ENCODE measurements at regions not wholly inside any gene's neighbourhood (a gene's known extent, or its start where the extent isn't known, plus 50 kb on each side); places are given as distances from the start of the nearest gene placed in this dataset.

DNA sequence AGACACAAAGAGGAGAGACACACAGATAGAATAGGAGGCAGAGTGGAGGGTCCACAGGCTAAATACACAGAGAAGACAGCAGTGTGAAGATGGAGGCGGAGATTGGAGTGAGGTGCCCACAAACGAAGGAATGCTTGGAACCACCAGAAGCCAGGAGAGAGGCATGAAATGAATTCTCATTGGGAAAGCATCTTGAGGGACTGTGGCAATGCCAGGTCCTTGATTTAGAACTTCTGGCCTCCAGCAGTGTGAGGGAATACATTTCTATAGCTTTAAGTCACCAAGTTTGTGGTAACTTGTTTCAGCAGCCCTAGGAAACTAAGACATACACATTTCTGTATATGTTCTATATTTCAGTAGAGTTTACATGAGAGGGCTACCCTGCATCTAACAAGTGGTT lies 396.6 kb upstream of the ZNF608 start:
- TF ChIP-seq YY1 (IDR thresholded peaks at IDR 0.05; ENCODE audit: low read depth) = no peak
- no peak for TF ChIP-seq FOXM1 (IDR thresholded peaks at IDR 0.05; ENCODE audit: borderline replicate concordance, low read depth)
- TF ChIP-seq EGR1 (IDR thresholded peaks at IDR 0.05) = no peak
- TF ChIP-seq ZBTB7A (IDR thresholded peaks at IDR 0.05; ENCODE audit: low read depth) = no peak
- TF ChIP-seq RAD21 (IDR thresholded peaks at IDR 0.05; ENCODE audit: low read depth) = no peak
- no peak for TF ChIP-seq CREB1 (IDR thresholded peaks at IDR 0.05; ENCODE audit: low read depth)
- no peak for TF ChIP-seq TEAD4 (IDR thresholded peaks at IDR 0.05)
- no peak for TF ChIP-seq TAF1 (IDR thresholded peaks at IDR 0.05; ENCODE audit: low read depth)
- no peak for TF ChIP-seq TCF12 (IDR thresholded peaks at IDR 0.05; ENCODE audit: low read depth)
- no peak for TF ChIP-seq EP300 (IDR thresholded peaks at IDR 0.05; ENCODE audit: borderline replicate concordance)
- TF ChIP-seq, protein P1, sequence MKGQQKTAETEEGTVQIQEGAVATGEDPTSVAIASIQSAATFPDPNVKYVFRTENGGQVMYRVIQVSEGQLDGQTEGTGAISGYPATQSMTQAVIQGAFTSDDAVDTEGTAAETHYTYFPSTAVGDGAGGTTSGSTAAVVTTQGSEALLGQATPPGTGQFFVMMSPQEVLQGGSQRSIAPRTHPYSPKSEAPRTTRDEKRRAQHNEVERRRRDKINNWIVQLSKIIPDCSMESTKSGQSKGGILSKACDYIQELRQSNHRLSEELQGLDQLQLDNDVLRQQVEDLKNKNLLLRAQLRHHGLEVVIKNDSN (IDR thresholded peaks at IDR 0.05) = no peak
- no peak for TF ChIP-seq CEBPB (IDR thresholded peaks at IDR 0.05)
- TF ChIP-seq, protein P2, sequence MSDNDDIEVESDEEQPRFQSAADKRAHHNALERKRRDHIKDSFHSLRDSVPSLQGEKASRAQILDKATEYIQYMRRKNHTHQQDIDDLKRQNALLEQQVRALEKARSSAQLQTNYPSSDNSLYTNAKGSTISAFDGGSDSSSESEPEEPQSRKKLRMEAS (IDR thresholded peaks at IDR 0.05) = no peak
- TF ChIP-seq NFIC (IDR thresholded peaks at IDR 0.05) = no peak
- TF ChIP-seq, protein P3, sequence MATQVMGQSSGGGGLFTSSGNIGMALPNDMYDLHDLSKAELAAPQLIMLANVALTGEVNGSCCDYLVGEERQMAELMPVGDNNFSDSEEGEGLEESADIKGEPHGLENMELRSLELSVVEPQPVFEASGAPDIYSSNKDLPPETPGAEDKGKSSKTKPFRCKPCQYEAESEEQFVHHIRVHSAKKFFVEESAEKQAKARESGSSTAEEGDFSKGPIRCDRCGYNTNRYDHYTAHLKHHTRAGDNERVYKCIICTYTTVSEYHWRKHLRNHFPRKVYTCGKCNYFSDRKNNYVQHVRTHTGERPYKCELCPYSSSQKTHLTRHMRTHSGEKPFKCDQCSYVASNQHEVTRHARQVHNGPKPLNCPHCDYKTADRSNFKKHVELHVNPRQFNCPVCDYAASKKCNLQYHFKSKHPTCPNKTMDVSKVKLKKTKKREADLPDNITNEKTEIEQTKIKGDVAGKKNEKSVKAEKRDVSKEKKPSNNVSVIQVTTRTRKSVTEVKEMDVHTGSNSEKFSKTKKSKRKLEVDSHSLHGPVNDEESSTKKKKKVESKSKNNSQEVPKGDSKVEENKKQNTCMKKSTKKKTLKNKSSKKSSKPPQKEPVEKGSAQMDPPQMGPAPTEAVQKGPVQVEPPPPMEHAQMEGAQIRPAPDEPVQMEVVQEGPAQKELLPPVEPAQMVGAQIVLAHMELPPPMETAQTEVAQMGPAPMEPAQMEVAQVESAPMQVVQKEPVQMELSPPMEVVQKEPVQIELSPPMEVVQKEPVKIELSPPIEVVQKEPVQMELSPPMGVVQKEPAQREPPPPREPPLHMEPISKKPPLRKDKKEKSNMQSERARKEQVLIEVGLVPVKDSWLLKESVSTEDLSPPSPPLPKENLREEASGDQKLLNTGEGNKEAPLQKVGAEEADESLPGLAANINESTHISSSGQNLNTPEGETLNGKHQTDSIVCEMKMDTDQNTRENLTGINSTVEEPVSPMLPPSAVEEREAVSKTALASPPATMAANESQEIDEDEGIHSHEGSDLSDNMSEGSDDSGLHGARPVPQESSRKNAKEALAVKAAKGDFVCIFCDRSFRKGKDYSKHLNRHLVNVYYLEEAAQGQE (IDR thresholded peaks at IDR 0.05; ENCODE audit: low read depth) = no peak

DNA sequence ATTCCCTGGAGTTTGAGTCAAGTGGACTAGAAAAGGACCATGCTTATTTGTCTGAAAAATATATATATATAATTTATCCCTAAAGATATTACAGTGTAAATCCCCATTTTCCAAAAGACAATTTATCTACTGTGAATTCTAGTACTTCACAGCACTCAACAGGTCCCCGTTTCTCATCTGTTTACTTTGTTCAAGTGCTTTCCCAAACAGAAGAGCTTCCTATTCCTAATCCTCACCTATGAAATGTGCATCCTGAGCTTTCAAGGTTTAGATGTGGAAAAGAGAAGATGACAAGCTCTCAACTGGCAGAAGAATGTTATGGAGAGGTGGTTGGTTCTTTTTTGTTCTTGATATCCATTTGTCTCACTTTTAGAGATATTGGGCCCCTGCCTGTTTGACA lies 401.6 kb upstream of the ZNF608 start:
- TF ChIP-seq FOXM1 (IDR thresholded peaks at IDR 0.05; ENCODE audit: borderline replicate concordance, low read depth) (no peak), CREB1 (IDR thresholded peaks at IDR 0.05; ENCODE audit: low read depth) (no peak)

DNA sequence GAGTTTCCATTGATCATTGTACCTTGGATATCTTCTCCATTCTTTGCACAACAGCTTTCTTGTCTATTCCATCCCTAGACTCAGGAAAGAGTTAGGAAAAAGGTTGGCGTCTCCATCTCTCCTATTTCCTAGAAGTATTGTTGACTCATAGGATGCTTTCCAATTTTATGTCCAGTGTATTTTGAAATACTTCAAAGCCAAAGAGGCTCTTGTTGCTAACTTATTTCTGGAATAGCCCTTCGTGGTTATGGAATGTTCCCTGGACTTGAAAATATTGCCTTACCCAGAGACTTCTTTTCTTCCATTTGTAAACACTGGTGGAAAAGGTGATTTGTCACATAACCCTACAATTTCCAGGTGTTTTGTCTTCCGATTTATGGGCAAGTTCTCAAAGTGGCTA lies 402.3 kb upstream of the ZNF608 start:
- no peak for TF ChIP-seq RAD21 (IDR thresholded peaks at IDR 0.05; ENCODE audit: low read depth)

DNA sequence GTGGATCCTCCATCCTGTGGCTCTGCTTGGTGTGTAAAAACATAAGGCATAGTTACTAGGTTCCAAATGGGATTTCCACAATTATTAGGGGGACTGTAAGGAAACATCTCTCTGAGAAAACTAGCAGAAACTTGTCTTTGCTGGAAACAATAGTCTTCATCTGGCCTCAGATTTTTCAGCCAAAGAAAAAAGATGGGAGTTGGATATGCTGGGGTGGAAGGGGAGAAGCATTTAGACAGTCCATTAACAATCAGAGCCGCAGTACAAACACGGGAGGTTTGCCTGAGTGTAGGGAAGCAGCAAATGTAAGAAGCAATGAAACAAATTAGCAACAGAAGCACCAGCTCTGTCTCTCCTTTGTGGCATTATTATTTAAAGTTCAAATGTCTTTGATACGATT lies 402.7 kb upstream of the ZNF608 start:
- TF ChIP-seq EP300 (IDR thresholded peaks at IDR 0.05; ENCODE audit: borderline replicate concordance) (no peak), TCF12 (IDR thresholded peaks at IDR 0.05; ENCODE audit: low read depth) (no peak), EGR1 (IDR thresholded peaks at IDR 0.05) (no peak), TAF1 (IDR thresholded peaks at IDR 0.05; ENCODE audit: low read depth) (no peak), CREB1 (IDR thresholded peaks at IDR 0.05; ENCODE audit: low read depth) (no peak), FOXM1 (IDR thresholded peaks at IDR 0.05; ENCODE audit: borderline replicate concordance, low read depth) (no peak), CEBPB (IDR thresholded peaks at IDR 0.05) (no peak), TEAD4 (IDR thresholded peaks at IDR 0.05) (no peak), NFIC (IDR thresholded peaks at IDR 0.05) (no peak)
- TF ChIP-seq, protein P3 (IDR thresholded peaks at IDR 0.05; ENCODE audit: low read depth) = no peak
- TF ChIP-seq, protein P1 (IDR thresholded peaks at IDR 0.05) = no peak
- TF ChIP-seq, protein P2 (IDR thresholded peaks at IDR 0.05) = no peak

DNA sequence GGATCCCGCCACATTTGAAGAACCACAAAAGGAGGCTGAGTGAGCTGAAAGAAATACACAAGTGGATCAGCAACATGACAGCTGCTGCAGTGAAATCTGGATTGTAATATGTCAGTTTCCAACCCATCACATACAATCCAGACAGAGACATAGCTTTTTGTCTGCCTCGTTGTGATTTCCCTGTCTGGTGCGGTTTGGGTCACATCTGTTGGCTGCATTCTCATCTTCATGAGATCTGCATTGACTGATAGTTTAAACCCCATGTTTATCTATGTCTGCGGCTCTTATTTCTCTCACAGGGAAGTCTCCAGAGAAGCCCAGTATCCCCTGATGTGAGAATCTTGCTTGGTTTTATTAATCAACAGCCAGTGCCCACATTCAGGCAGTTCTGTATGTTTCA lies 403.1 kb upstream of the ZNF608 start:
- TF ChIP-seq, protein P2 (IDR thresholded peaks at IDR 0.05) = no peak
- TF ChIP-seq EP300 (IDR thresholded peaks at IDR 0.05; ENCODE audit: borderline replicate concordance) (no peak), YY1 (IDR thresholded peaks at IDR 0.05; ENCODE audit: low read depth) (no peak), NFIC (IDR thresholded peaks at IDR 0.05) (no peak), FOXM1 (IDR thresholded peaks at IDR 0.05; ENCODE audit: borderline replicate concordance, low read depth) (no peak), EGR1 (IDR thresholded peaks at IDR 0.05) (no peak)
- TF ChIP-seq, protein P3 (IDR thresholded peaks at IDR 0.05; ENCODE audit: low read depth) = no peak
- TF ChIP-seq, protein P1 (IDR thresholded peaks at IDR 0.05) = no peak
